Ovary (tissue), 3 donors: ENCODE measurements at regions not wholly inside any gene's neighbourhood (a gene's known extent, or its start where the extent isn't known, plus 50 kb on each side); places are given as distances from the start of the nearest gene placed in this dataset.

ENCODE experiments used
- POLR2A ChIP-seq: fragments of 450-650 bp; IDR thresholded peaks from one replicate; pipeline ENCODE4 v1.6.1; 2017; ENCODE audit warnings: antibody characterized with exemption, mild to moderate bottlenecking, moderate library complexity
- TF ChIP-seq, protein P1 (sequence below), 3 donors: fragments of 450-650 bp in 2 of 3; fragments of 200-600 bp in 1 of 3; IDR thresholded peaks; one replicate each; pipeline versions ENCODE4 v1.5.1 to v1.8.0; 2016 to 2022; ENCODE audit warnings: antibody characterized with exemption in 3 of 3, mild to moderate bottlenecking in 1 of 3
- donor health status: DM: no; HTN: no; CAD: no.

DNA sequence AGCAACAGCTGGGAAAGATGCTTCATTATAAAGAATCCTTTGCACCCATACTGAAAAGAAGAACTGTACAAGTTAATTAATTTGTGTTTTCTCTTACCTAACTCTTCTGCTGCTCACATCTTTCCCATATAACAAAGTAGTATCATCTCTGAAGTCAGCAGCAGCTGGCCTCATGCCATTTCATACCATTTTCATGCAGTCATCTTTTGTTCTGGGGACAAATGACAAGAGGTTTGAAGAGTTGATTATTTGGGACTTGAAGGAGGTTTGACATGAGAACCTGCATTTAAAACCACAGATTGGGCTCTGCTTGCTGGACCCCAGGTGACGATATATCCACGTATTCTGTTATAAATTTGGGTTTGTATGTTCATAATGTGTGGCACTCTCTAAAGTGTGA lies 430.3 kb downstream of the SPRY1 start:
- TF ChIP-seq, protein P1, sequence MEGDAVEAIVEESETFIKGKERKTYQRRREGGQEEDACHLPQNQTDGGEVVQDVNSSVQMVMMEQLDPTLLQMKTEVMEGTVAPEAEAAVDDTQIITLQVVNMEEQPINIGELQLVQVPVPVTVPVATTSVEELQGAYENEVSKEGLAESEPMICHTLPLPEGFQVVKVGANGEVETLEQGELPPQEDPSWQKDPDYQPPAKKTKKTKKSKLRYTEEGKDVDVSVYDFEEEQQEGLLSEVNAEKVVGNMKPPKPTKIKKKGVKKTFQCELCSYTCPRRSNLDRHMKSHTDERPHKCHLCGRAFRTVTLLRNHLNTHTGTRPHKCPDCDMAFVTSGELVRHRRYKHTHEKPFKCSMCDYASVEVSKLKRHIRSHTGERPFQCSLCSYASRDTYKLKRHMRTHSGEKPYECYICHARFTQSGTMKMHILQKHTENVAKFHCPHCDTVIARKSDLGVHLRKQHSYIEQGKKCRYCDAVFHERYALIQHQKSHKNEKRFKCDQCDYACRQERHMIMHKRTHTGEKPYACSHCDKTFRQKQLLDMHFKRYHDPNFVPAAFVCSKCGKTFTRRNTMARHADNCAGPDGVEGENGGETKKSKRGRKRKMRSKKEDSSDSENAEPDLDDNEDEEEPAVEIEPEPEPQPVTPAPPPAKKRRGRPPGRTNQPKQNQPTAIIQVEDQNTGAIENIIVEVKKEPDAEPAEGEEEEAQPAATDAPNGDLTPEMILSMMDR (IDR thresholded peaks at IDR 0.05), result no peak
- no peak for TF ChIP-seq POLR2A
